GM12873 (cell line): ENCODE measurements at regions not wholly inside any gene's neighbourhood (a gene's known extent, or its start where the extent isn't known, plus 50 kb on each side); places are given as distances from the start of the nearest gene placed in this dataset.

Experiments used
- CTCF ChIP-seq: IDR thresholded peaks from 2 replicates; pipeline ENCODE4 v1.5.1; 2012; ENCODE audit warnings: low read depth, mild to moderate bottlenecking, moderate library complexity, low read length, control low read depth; ENCODE audit not compliant: insufficient read depth; ENCODE audit errors: missing control alignments

DNA sequence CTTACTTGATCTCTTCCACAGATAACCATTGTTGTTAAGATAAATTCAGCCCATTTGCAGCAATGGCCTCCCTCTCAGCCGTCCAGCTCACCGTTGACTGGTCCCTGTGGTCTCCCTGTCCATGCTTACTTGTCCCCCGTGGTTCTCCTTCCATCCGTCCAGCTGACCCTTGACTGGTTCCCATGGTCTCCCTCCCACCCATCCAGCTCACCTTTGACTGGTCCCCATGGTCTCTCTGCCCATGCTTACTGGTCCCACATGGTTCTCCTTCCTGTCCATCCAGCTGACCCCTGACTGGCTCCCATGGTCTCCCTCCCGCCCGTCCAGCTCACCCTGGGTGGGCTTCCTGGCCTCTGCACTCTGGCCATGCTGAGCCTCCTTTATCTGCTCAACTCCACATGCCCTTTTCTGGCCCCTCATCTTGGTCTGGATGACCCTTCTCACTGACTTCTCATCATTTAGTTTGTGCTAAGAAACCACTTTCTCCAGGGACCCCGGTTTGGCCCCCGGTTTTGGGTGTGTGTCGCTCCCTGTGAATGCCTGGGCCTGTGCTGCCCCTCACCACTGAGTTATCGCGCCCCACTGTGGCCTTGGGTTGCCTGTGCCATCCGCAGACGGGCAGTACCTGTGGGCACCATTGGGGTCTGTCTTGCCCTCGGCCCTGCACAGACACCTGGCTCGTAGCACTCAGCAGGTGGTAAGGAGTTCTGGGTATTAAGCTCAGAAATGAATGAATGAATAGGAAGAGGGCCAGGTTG, 146.4 kb downstream of the ERMARD start:
- no peak for TF ChIP-seq CTCF

DNA sequence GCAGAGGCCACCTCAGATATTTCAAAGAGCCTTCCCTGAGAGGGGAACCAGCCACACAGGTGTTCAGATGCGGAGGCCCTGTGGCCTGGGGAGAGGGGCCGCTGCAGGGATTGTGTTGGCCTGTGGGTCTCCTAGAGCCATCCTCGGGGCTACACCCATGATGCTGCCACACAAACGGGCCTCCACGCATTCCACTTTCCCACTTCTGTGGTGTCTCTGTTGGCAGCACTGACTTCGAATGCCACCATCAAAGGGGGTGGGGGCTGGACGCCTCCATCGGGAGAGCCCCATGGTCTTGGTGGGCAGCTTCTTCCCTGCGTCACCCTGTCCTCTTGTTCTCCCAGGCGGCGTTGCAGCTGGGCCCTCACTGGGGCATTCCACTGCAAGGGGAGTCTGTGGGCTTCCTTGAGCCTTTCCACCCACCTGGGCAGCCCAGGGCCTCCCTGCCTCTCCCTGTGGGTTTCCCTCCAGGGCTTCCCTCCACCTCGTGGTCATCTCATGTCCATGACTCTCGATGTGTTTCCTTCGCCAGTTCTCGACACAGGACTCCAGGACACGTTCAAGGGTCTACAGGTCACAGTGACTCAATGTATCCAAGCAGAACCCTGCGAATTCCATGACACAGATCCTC, 145.5 kb downstream of the ERMARD start:
- TF ChIP-seq CTCF: no peak

GRCh38 chr6:169895926-169896761, 144.7 kb downstream of the ERMARD start:
- TF ChIP-seq CTCF: no peak

- TF ChIP-seq CTCF: no peak
Observed at GRCh38 chr6:169895000-169895759, 143.8 kb downstream of the ERMARD start.

DNA sequence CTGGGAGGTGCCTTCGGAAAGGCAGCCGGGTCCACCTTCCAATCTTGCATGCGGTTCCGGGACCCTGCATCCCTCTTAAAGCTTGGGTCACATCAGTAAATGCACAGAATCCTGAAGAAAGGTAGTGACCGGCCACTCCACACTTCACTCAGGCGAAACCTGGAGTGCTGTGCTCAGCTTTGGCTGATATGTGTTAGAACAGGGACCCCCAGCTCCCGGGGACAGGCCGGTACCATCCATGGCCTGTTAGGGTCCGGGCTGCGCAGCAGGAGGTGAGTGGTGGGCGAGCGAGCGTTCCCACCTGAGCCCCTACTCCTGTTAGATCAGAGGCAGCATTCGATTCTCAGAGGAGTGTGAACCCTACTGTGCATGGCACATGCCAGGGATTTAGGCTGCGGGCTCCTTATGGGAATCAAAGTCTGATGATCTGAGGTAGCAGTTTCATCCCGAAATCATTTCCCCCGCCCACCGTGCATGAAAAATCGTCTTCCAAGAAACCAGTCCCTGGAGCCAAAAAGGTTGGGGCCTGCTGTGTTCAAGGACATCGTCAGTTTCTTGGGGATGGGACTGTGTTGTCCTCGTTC, 143.0 kb downstream of the ERMARD start:
- TF ChIP-seq CTCF: no peak

- no peak for TF ChIP-seq CTCF
Observed at GRCh38 chr6:169893624-169894023, 142.2 kb downstream of the ERMARD start.
